DMS153 (cell line): ENCODE measurements at regions not wholly inside any gene's neighbourhood (a gene's known extent, or its start where the extent isn't known, plus 50 kb on each side); places are given as distances from the start of the nearest gene placed in this dataset.

Experiments
- DNase-seq: peaks from one replicate; lab custom pipeline; 2025; lab: John Stamatoyannopoulos, UW

DNA sequence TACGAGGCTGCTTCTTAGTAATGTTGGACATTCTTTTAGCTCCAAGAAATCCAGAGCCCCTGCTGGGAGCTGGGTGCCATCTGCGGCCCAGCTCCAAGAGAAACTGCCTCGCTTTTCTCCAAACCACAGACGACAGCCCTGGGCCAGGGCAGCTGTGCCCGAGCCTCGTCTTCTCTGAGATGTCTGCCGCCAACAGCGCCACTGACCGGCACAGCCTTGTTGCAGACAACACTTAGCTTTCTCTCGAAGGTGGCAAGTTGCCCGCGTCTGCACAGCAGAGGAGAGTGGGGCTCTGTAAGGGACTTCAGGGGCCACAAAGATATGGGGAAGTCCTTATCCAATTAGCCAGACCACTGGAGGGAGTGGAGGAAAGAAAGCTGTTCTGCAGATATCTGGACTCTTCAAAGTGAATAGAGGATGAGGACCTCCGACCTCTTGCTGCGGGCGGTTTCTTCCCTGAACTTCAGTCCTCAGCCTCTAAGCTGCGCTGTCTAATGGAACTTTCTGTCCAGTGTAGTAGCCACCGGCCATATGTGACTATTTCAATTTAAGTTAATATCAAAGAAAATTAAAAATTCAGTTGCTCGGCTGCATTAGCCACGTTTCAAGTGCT, 63.9 kb upstream of the DISP3 start:
- no peak for DNase-seq

DNA sequence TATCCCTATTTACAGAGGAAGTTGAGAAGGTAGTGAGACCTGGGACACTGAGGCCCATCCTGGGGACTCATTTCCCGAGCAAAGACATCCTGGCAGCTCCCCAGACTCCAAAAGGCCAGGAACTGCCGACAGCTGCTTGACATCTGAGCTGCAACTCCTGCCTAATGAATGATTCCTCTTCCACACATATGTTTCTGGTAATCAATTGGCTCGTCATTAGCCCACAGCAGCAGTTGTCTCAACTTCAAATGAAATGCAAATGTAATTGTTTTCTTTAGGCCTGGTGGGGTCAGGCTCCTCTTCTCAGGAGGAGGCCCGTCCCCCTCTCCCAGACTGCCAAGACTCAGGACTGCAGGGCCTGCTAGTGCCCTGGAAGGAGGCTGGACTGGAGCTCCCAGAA, 61.8 kb upstream of the DISP3 start:
- DNase-seq = no peak

DNA sequence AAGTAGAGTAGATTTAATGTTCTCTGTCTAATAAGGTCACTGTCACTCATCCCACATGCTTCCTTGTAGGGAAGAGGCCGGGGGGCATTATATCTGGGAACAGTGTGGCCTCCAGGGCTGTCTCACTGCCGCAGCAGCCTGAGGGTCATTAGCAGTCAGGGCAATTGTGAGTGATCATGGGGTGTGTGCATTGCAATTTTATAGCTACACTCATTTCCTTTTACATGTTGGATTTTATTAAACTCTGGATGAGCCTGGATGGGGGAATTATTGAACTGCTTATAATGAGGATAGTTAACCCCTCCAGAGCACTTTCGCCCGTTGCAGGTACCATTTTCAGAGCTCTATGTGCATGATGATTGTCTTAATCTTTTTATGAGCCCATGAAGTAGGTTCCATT, 60.9 kb upstream of the DISP3 start:
- DNase-seq = no peak

DNA sequence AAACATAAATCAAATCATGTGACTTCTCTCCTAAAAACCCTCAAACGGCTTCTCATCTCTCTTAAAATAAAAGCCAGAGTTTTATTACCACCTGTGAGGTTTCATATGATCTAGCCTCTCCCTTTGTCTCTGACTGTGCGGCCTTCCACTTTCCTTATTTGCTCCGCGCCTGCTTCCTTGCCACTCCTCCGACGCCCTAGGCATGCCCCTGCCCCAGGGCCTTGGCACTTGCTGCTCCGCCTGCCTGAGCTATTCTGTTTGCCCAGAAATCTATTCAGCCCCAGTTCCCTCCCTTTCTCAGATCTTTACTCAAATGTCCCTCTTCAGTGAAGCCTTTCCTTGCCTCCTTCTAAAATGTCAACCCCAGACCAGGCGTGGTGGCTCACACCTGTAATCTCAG, 57.5 kb upstream of the DISP3 start:
- no peak for DNase-seq

DNA sequence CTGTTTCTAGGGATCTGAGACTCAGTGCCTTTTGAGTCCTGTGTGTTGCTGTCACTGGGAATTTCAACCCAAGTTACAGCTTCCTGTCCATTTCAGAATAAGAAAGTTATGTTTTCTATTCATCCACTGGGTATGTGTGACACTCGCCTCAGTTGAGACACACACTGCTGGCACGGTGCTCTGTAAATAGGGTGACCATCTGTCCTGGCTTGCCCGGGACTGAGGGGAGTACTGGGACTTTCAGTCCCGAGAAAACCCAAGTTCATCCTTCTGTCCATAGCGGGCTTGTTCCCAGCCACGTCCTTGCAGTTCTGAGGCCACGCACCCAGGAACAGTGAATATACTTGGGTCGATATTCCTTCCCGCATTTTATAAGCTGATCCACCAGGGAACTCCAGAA, 56.3 kb upstream of the DISP3 start:
- DNase-seq = no peak

DNA sequence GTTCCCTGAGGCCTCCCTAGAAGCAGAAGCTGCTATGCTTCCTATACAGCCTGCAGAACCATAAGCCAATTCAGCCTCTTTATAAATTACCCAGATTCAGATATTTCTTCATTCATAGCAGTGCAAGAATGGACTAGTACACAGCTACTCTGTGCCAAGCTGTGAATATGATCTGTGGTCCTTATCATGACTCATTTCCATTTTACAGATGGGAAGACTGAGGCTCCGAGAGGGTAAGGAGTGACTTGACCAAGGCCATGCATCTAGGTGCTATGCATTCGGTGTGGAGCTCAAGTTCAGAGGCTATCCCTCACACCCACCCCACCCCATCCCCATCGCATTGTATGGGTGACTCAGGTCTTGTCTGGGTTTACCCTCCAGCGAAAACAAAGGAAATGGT, 52.3 kb upstream of the DISP3 start:
- no peak for DNase-seq

DNA sequence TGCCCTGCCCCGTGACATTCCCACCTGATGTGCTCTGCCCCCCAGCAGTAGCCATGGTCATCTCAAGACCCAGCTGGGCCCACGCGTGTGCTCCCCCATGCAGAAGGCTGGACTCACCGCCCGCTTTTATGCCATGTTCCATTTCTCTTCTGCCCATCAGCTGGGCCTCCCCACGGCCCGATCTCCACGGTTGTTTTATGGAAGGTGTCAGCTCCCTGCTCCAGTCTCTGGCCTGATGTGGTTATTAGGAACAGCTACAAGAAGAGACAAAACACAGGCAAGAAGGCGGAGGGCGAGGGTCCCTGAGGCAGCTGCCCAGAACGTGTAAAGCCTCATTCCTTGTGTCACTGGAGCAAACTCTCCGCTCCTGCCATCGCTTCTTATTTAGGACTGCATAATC, 50.2 kb upstream of the DISP3 start:
- DNase-seq = no peak
